ENCODE measurements at regions not wholly inside any gene's neighbourhood (a gene's known extent, or its start where the extent isn't known, plus 50 kb on each side); places are given as distances from the start of the nearest gene placed in this dataset.

DNA sequence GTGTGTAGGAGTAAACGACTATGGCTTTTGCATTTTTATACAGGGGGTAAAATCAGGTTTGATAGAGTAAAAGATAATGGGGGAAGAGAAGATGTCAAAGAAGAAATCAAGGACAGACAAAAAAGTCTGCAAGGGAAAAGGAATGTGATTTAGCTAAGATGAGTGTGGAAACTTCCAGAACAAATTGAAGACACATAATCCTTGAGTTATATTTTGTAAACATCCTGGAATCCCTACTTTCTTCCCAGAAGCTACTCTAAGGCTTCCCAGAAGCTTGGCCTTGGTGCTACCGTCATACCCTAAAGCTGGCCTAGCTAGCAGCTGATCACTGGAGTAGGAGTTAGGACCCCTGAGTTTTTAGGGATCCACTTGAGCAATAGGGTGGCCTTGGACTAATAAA lies 82.4 kb downstream of the BLID start:
- Mint-ChIP-seq H3K27me3 (peaks cover 4 to 37% (median 13%) of the 10 kb centered on the region in 5 donors), H3K9me3 (peaks cover 0 to 4% (median 0%) of the 10 kb centered on the region in 9 donors), H3K4me1 (no peaks in the 10 kb centered on the region), H3K36me3 (no peaks in the 10 kb centered on the region), H3K27ac (no peak overlapping the region), H3K4me3 (no peak overlapping the region)
- ATAC-seq (no peak), DNase-seq (no peak)
- POLR2A ChIA-PET = no interaction called here

DNA sequence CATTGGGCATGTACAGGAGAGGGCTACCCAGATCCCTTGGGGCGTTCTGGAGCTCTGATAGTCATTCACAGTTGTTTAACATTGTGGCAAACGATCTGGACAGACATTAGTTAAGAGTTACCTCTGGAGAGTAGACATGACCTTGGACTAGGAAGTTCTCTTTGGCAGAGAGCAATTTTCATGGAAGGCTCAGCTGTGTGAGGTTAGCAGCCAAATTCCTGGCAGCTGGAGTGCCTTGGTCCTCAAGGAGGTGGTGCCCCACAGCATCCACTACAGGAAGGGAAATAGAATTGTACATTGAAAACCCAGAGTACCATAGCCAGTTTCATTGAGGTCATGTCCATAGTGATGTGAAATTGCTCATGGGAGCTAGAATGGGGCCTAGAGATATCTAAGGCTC lies 82.8 kb downstream of the BLID start:
- Mint-ChIP-seq H3K9me3 (peaks cover 0 to 4% (median 0%) of the 10 kb centered on the region in 9 donors), H3K27me3 (peaks cover 6 to 38% (median 14%) of the 10 kb centered on the region in 5 donors), H3K27ac (no peak overlapping the region), H3K4me1 (no peaks in the 10 kb centered on the region), H3K4me3 (no peak overlapping the region), H3K36me3 (no peaks in the 10 kb centered on the region)
- ATAC-seq (no peak), DNase-seq (no peak)
- POLR2A ChIA-PET = no interaction called here

DNA sequence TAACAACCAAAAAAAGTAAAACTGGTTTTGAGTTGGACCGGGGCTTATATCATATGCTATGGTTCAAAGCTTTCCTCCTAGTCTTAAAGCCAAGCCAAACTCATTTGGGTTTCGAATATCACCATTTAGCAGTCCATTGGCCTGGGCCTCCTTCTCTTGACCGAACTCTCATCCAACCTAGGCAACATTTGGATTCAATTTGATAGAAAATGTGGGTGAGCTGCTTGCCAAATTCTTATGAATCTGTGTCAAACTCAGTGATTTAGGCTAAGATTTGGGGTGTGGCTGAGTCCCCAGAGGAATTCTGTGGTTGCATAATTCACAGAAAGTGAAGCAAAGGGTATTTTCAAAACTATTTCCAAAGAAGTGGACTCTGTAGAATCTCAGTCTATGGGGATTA lies 83.7 kb downstream of the BLID start:
- no peak overlapping the region for H3K27ac Mint-ChIP-seq
- H3K27me3 Mint-ChIP-seq = peaks cover 8 to 40% (median 10%) of the 10 kb centered on the region in 5 donors
- no peak overlapping the region for H3K4me3 Mint-ChIP-seq
- no peaks in the 10 kb centered on the region for H3K36me3 Mint-ChIP-seq
- POLR2A ChIA-PET = no interaction called here
- no peaks in the 10 kb centered on the region for H3K4me1 Mint-ChIP-seq
- peaks cover 0 to 4% (median 0%) of the 10 kb centered on the region in 9 donors for H3K9me3 Mint-ChIP-seq
- DNase-seq = no peak
- ATAC-seq = no peak

GRCh38 chr11:122031813-122032212 lies 84.2 kb downstream of the BLID start:
- DNase-seq (no peak), ATAC-seq (no peak)
- Mint-ChIP-seq H3K9me3 (peaks cover 0 to 4% (median 0%) of the 10 kb centered on the region in 9 donors), H3K27ac (no peak overlapping the region), H3K36me3 (no peaks in the 10 kb centered on the region), H3K4me1 (no peaks in the 10 kb centered on the region), H3K27me3 (peaks cover 8 to 43% (median 10%) of the 10 kb centered on the region in 5 donors), H3K4me3 (no peak overlapping the region)
- POLR2A ChIA-PET = no interaction called here

DNA sequence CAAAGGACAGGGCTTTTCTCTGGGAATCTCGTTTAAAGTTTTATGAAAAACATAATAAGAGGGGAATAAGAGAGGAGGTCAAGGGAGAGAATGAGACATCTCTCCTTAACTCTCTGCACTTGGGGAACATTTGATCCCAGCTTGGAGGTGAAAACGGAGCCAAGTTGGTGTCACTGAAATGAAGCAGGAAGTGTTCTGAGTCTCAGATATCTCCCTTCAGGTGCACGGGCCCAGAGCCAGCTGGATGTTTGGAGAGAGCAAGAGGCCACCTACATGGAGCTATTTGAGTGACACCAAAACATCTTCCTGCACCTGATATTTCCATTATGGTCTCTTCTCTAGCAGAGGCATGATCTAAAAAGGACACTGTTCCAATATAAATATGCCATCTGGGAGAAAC lies 85.7 kb downstream of the BLID start:
- H3K4me3 Mint-ChIP-seq = no peak overlapping the region
- POLR2A ChIA-PET = no interaction called here
- H3K4me1 Mint-ChIP-seq = no peaks in the 10 kb centered on the region
- peaks cover 0 to 10% (median 0%) of the 10 kb centered on the region in 9 donors for H3K9me3 Mint-ChIP-seq
- H3K27ac Mint-ChIP-seq = no peak overlapping the region
- H3K27me3 Mint-ChIP-seq = peaks cover 8 to 41% (median 17%) of the 10 kb centered on the region in 5 donors
- no peaks in the 10 kb centered on the region for H3K36me3 Mint-ChIP-seq
- DNase-seq (no peak), ATAC-seq (no peak)

DNA sequence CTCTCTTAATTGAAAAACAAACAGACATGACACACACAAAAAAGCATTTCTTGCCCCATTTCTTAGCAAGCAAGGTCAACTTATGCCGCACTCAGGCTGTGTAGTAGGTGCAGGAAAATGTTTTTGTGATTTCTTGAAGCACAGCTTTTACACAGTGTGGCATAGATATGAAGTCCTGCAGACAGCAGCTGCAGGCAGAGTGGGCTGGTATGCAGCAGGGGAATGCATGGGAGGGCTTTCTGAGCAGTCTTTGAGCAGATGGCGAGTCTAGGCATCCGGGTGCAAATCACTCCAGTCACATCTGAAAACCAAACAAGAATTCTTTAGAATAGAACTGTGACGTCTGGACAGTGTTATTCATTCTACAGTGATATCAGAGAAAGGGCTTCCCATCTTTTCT lies 87.5 kb downstream of the BLID start:
- no peak for ATAC-seq
- H3K4me1 Mint-ChIP-seq = no peaks in the 10 kb centered on the region
- H3K36me3 Mint-ChIP-seq = no peaks in the 10 kb centered on the region
- H3K27me3 Mint-ChIP-seq = peaks cover 7 to 41% (median 17%) of the 10 kb centered on the region in 5 donors
- no peak overlapping the region for H3K27ac Mint-ChIP-seq
- POLR2A ChIA-PET = interaction anchor here (1.1 kb wide), 1 partner anchor 11 kb away, joined by 5 read pairs; no protein-coding TSS in a partner anchor
- no peak for DNase-seq
- no peak overlapping the region for H3K4me3 Mint-ChIP-seq
- H3K9me3 Mint-ChIP-seq = peaks cover 0 to 10% (median 0%) of the 10 kb centered on the region in 9 donors

GRCh38 chr11:122028036-122028435 lies 88.0 kb downstream of the BLID start:
- POLR2A ChIA-PET = no interaction called here
- Mint-ChIP-seq H3K27me3 (peaks cover 6 to 40% (median 19%) of the 10 kb centered on the region in 5 donors), H3K4me3 (no peak overlapping the region), H3K27ac (no peak overlapping the region), H3K9me3 (peaks cover 0 to 10% (median 0%) of the 10 kb centered on the region in 9 donors), H3K36me3 (no peaks in the 10 kb centered on the region), H3K4me1 (no peaks in the 10 kb centered on the region)
- DNase-seq = no peak
- no peak for ATAC-seq

DNA sequence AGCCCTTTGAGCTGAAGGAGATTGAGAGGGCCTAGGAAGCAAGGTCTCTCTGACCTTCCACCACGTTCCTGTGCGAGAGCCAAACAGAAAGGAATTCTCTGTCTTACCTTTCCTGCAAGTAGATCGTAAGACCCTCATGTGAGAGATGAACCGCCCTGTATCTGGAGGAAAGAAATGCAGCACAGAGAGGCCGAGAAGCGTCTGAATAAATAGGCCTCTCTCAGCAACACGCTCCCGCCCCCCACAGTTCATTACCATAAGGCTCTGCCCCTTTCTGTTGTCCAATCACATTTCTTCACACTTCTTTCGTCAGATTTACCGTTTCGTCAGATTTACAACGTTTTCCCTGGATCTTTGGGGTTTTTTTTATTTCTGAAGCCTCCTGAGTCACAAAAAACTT lies 90.3 kb downstream of the BLID start:
- H3K36me3 Mint-ChIP-seq = no peaks in the 10 kb centered on the region
- no peak for DNase-seq
- H3K4me3 Mint-ChIP-seq = no peak overlapping the region
- peaks cover 0 to 10% (median 0%) of the 10 kb centered on the region in 9 donors for H3K9me3 Mint-ChIP-seq
- H3K27me3 Mint-ChIP-seq = peaks cover 9 to 38% (median 29%) of the 10 kb centered on the region in 5 donors
- H3K27ac Mint-ChIP-seq = no peak overlapping the region
- ATAC-seq = no peak
- H3K4me1 Mint-ChIP-seq = no peaks in the 10 kb centered on the region
- POLR2A ChIA-PET = no interaction called here

- Mint-ChIP-seq H3K4me1 (no peaks in the 10 kb centered on the region), H3K36me3 (no peaks in the 10 kb centered on the region)
- ATAC-seq = no peak
Measured at GRCh38 chr11:122024278-122024677, 91.7 kb downstream of the BLID start.

DNA sequence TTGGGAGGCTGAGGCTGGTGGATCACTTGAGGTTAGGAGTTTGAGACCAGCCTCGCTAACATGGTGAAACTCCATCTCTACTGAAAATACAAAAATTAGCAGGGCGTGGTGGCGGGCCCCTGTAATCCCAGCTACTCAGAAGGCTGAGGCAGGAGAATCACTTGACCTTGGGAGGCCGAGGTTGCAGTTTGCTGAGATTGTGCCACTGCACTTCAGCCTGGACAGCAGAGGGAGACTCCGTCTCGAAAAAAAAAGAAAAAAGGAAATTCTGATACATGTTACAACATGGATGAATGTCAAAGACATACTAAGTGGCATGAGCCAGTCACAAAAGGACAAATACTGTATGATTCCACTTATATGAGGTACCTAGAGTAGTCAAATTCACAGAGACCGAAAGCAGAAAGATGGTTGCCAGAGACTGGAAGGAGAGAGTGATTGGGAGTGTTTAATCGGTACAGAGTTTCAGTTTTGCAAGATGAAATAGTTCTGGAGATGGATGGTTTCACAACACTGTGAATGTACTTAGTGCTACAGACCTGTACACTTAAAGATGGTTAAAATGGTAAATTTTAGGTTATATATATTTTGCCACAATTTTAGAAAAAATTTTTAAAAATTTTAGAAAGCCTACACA lies 92.3 kb downstream of the BLID start:
- Mint-ChIP-seq H3K9me3 (peaks cover 0 to 10% (median 0%) of the 10 kb centered on the region in 9 donors), H3K27me3 (peaks cover 9 to 29% (median 19%) of the 10 kb centered on the region in 5 donors), H3K4me3 (no peak overlapping the region), H3K4me1 (no peaks in the 10 kb centered on the region), H3K36me3 (no peaks in the 10 kb centered on the region), H3K27ac (no peak overlapping the region)
- DNase-seq (no peak), ATAC-seq (no peak)
- POLR2A ChIA-PET = no interaction called here

More at GRCh38 chr11:122024278-122024677, 91.7 kb downstream of the BLID start:
- Mint-ChIP-seq H3K27me3 (peaks cover 9 to 29% (median 24%) of the 10 kb centered on the region in 5 donors), H3K4me3 (no peak overlapping the region), H3K27ac (no peak overlapping the region), H3K9me3 (peaks cover 0 to 10% (median 0%) of the 10 kb centered on the region in 9 donors)
- POLR2A ChIA-PET = no interaction called here
- no peak for DNase-seq

DNA sequence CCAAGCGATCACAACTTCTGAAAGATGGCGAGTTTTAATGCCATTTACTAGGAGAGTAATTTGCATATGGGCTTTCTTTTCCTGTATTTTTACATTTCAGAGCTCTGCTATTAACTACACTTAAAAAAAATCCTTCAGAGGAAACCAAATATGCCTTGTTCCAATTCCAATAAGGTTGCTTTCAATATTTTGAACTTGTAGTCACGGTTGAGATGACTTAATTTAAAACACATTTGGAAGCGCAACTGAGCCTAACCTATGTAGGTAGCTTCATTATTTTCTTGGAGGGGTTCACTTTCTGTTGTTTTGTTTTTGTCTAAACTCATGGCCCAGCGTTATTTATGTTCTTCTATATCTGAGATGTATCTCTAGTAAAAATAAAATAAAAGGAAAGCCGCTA lies 93.4 kb downstream of the BLID start:
- peaks cover 0 to 10% (median 0%) of the 10 kb centered on the region in 9 donors for H3K9me3 Mint-ChIP-seq
- POLR2A ChIA-PET = no interaction called here
- no peak overlapping the region for H3K4me3 Mint-ChIP-seq
- peaks cover 3 to 29% (median 8%) of the 10 kb centered on the region in 5 donors for H3K27me3 Mint-ChIP-seq
- DNase-seq (no peak), ATAC-seq (no peak)
- H3K4me1 Mint-ChIP-seq = no peaks in the 10 kb centered on the region
- H3K27ac Mint-ChIP-seq = no peak overlapping the region
- H3K36me3 Mint-ChIP-seq = no peaks in the 10 kb centered on the region

- H3K4me1 Mint-ChIP-seq = no peaks in the 10 kb centered on the region
- H3K4me3 Mint-ChIP-seq = no peak overlapping the region
- H3K27me3 Mint-ChIP-seq = peaks cover 0 to 16% (median 6%) of the 10 kb centered on the region in 5 donors
- DNase-seq (no peak), ATAC-seq (no peak)
- H3K36me3 Mint-ChIP-seq = no peaks in the 10 kb centered on the region
- H3K9me3 Mint-ChIP-seq = peaks cover 0 to under 1% (median 0%) of the 10 kb centered on the region in 9 donors
- POLR2A ChIA-PET = no interaction called here
- H3K27ac Mint-ChIP-seq = no peak overlapping the region
Measured at GRCh38 chr11:122020902-122021301, 95.1 kb downstream of the BLID start.

- POLR2A ChIA-PET = no interaction called here
- no peak overlapping the region for H3K4me3 Mint-ChIP-seq
- no peaks in the 10 kb centered on the region for H3K36me3 Mint-ChIP-seq
- ATAC-seq (no peak), DNase-seq (no peak)
- no peaks in the 10 kb centered on the region for H3K4me1 Mint-ChIP-seq
- peaks cover 0 to 12% (median 6%) of the 10 kb centered on the region in 5 donors for H3K27me3 Mint-ChIP-seq
- H3K9me3 Mint-ChIP-seq = no peaks in the 10 kb centered on the region
- H3K27ac Mint-ChIP-seq = no peak overlapping the region
Measured at GRCh38 chr11:122019908-122020694, 95.9 kb downstream of the BLID start.

Data from naive thymus-derived CD8-positive, alpha-beta T cell (primary cell).